Common myeloid progenitor, CD34-positive (primary cell): ENCODE measurements at regions not wholly inside any gene's neighbourhood (a gene's known extent, or its start where the extent isn't known, plus 50 kb on each side); places are given as distances from the start of the nearest gene placed in this dataset.

Experiments
- CTCF ChIA-PET: fragments of 350-600 bp; sonication (Branson Sonifier 250); formaldehyde crosslinking; loops from one replicate; lab custom pipeline; 2021; ENCODE audit warnings: antibody characterized with exemption; lab: Charles Lee
- POLR2A ChIA-PET: fragments of 350-600 bp; sonication (Branson Sonifier 250); formaldehyde crosslinking; loops from one replicate; lab custom pipeline; 2021; ENCODE audit warnings: antibody characterized with exemption; lab: Charles Lee
- DNase-seq, 3 donors: peaks; one replicate each; pipeline versions ENCODE4 v3.0.0 to v3.0.0-alpha.2; 2013
- H3K27ac ChIP-seq, 2 experiments: 1 replicate in 1 of 2; 2 replicates in 1 of 2; pipeline ENCODE4 v1.7.0; 2013; ENCODE audit warnings: inconsistent platforms in 2 of 2, low read length in 2 of 2, mild to moderate bottlenecking in 2 of 2, low read depth in 1 of 2, moderate library complexity in 1 of 2; ENCODE audit not compliant: severe bottlenecking in 2 of 2, insufficient read depth in 1 of 2, poor library complexity in 1 of 2
- H3K27me3 ChIP-seq, 5 experiments: replicated peaks in 2 of 5; 1 replicate in 3 of 5; 2 replicates in 2 of 5; pipeline versions ENCODE4 v1.6.1 to v1.7.0; 2013; ENCODE audit warnings: low read length in 4 of 5, mild to moderate bottlenecking in 2 of 5, moderate library complexity in 2 of 5, inconsistent platforms in 1 of 5; ENCODE audit not compliant: insufficient read depth in 5 of 5, control insufficient read depth in 4 of 5
- H3K36me3 ChIP-seq, 4 experiments: 1 replicate in 2 of 4; 2 replicates in 2 of 4; pipeline versions ENCODE4 v1.6.1 to v1.7.0; 2013; ENCODE audit warnings: low read length in 3 of 4, control low read depth in 1 of 4, mild to moderate bottlenecking in 1 of 4; ENCODE audit not compliant: control insufficient read depth in 4 of 4, insufficient read depth in 4 of 4
- H3K4me1 ChIP-seq, 4 experiments: 1 replicate in 3 of 4; 2 replicates in 1 of 4; pipeline versions ENCODE4 v1.6.1 to v1.7.1; 2013; ENCODE audit warnings: low read length in 3 of 4, mild to moderate bottlenecking in 3 of 4, control low read depth in 1 of 4, inconsistent platforms in 1 of 4, moderate library complexity in 1 of 4; ENCODE audit not compliant: control insufficient read depth in 4 of 4, insufficient read depth in 4 of 4; ENCODE audit errors: control extremely low read depth in 1 of 4
- H3K4me3 ChIP-seq, 7 experiments: 1 replicate in 4 of 7; 2 replicates in 3 of 7; pipeline versions ENCODE4 v1.5.1 to v1.7.0; 2013; ENCODE audit warnings: mild to moderate bottlenecking in 7 of 7, low read length in 6 of 7, moderate library complexity in 6 of 7, inconsistent platforms in 2 of 7, low read depth in 2 of 7, control low read depth in 1 of 7; ENCODE audit not compliant: insufficient read depth in 4 of 7, control insufficient read depth in 1 of 7; ENCODE audit errors: extremely low read depth in 1 of 7
- H3K9me3 ChIP-seq, 5 experiments: 1 replicate in 4 of 5; 2 replicates in 1 of 5; pipeline versions ENCODE4 v1.6.1 to v1.7.1; 2013; ENCODE audit warnings: low read length in 4 of 5, mild to moderate bottlenecking in 2 of 5, inconsistent platforms in 1 of 5, low read depth in 1 of 5, moderate library complexity in 1 of 5; ENCODE audit not compliant: control insufficient read depth in 4 of 5, insufficient read depth in 2 of 5; ENCODE audit errors: control extremely low read depth in 1 of 5
- WGBS: methylation state at CpG from one replicate; pipeline ENCODE4 v1.1.5; 2013; ENCODE audit not compliant: insufficient coverage; 5-methylcytosine and 5-hydroxymethylcytosine counted together

DNA sequence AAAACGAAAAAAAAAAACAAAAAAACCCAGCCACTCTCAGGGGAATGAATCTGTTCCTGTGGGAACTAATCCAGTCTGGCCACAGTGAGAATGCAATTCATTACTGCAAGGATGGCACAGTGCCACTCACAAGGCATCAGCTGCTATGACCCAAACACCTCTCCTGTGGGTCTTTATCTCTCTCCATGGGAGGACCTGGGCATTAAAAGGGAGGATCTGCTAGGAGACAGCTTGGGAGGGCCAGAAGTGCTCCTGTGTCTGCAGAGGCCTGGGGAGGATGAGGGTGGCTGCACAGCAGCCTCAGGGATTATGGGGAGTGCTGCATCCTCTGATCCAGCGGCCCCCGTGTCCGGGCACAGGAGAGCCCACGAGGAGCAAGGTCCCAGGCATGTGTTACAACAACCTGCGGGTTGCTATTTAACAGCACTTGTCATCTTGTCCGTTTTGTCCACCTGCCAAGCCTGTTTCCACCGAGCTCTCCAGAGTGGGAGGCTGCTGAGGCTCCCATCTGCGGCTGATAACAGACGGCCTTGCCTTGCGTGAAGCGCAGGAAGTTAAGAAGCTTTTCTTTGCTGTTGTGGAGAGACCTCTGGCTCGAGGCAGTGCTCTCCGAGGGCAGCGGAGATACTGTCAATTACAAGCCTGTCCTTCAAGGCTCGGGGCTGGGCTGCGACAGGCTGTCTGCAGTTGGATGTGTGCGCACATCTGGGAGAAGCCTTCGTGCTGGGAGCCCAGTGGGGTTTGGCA is 97.7 kb downstream of the NXPE2 start:
- Histone ChIP-seq H3K36me3 (no peaks in the 10 kb centered on the region), H3K27ac (no peak overlapping the region), H3K4me1 (no peaks in the 10 kb centered on the region), H3K9me3 (no peaks in the 10 kb centered on the region), H3K27me3 (peaks cover 0 to 20% (median 3%) of the 10 kb centered on the region in 5 experiments), H3K4me3 (no peak overlapping the region)
- no peak for DNase-seq
- 86% methylated on average over 16 of the region's 19 CpGs for WGBS
- POLR2A ChIA-PET = no interaction called here
- CTCF ChIA-PET = no interaction called here

DNA sequence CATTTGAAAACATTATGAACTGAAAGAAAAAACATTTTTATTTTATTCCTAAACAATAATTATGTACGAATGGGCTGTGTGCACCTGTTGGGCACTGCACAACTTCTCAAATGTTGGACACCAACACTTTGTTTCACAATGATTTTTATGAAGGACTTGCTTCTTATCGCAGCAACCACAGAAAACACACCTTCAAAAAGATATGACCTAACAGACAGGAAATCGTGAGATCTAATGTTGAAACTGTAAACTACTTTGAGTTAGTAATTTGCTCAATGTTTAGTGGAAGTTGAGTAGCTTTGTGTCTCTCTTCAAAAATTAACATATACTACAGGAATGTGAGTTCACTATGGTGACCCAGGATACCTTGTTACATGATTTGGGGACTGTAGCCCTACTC is 98.6 kb downstream of the NXPE2 start:
- no peak for DNase-seq
- H3K4me1 ChIP-seq = no peaks in the 10 kb centered on the region
- peaks cover 0 to 20% (median 3%) of the 10 kb centered on the region in 5 experiments for H3K27me3 ChIP-seq
- H3K36me3 ChIP-seq = no peaks in the 10 kb centered on the region
- no peak overlapping the region for H3K4me3 ChIP-seq
- ChIA-PET POLR2A (no interaction called here), CTCF (no interaction called here)
- no CpG with 5 or more reads among the region's 3 CpGs for WGBS
- no peak overlapping the region for H3K27ac ChIP-seq
- no peaks in the 10 kb centered on the region for H3K9me3 ChIP-seq

GRCh38 chr11:114779189-114779588 is 100.9 kb downstream of the NXPE2 start:
- Histone ChIP-seq H3K36me3 (no peaks in the 10 kb centered on the region), H3K27ac (no peak overlapping the region), H3K9me3 (no peaks in the 10 kb centered on the region), H3K4me3 (no peak overlapping the region), H3K27me3 (peaks cover 0 to 15% (median 1%) of the 10 kb centered on the region in 5 experiments), H3K4me1 (no peaks in the 10 kb centered on the region)
- CTCF ChIA-PET = no interaction called here
- 91% methylated on average over 7 of the region's 10 CpGs for WGBS
- POLR2A ChIA-PET = interaction anchor here (0.6 kb wide), 1 partner anchor 783 kb away, joined by 4 read pairs; no protein-coding TSS in a partner anchor
- no peak for DNase-seq

DNA sequence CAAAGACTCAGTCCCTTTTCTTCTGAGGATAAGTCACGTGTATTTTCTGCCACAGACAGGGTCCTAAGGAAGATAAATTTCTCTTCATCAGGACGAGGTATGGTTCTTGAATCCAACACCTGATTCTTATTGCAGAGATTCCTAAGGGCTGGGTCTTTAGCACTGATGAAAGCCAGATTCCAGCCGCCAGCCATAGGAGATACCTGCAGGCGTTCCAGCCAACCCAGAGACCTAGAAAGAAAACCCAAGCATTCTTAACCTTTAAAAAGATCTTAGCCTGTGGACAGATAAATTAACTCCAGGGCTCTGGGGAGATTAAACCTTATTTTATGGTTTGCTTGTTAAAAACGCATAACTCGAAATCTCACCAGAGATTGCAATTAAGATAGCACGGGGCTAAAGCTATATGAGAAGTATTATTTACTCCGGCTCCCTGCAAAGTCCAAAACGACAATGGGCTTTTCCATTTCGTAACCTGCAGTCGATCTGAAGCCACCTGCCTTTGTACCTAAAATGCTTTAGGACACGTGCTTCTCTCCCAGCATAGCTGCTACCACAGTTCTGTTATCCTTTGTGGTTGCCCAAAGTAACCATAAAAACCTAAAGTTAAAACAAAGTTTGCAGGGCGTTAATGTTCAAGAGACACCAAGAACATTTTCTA is 104.5 kb downstream of the NXPE2 start:
- DNase-seq = no peak
- H3K36me3 ChIP-seq = no peaks in the 10 kb centered on the region
- ChIA-PET CTCF (no interaction called here), POLR2A (no interaction called here)
- WGBS = 90% methylated on average over 12 of the region's 13 CpGs
- no peaks in the 10 kb centered on the region for H3K4me1 ChIP-seq
- no peak overlapping the region for H3K27ac ChIP-seq
- H3K4me3 ChIP-seq = no peak overlapping the region
- H3K9me3 ChIP-seq = no peaks in the 10 kb centered on the region
- no peaks in the 10 kb centered on the region for H3K27me3 ChIP-seq

DNA sequence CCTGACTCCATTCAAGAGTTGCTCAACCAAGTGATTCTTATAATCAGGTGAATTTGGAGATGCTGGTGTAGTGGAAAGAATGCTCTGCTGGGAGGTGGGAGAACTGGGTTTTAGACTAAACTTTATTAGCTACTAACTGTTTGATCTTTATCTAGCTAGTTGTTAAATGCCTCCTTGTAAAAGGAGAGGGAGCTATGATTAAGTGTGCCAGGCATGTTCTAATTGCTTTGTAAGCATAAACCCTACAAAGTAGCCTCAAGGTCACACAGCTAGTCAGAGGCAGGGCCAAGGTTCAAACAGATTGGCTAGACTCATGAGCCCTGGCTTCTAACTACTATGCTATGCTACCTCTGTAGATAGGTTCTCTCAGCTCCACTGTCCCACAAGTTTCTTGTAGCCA is 105.5 kb downstream of the NXPE2 start:
- peaks cover 0 to 2% (median 0%) of the 10 kb centered on the region in 5 experiments for H3K9me3 ChIP-seq
- H3K27ac ChIP-seq = no peak overlapping the region
- CTCF ChIA-PET = no interaction called here
- H3K4me1 ChIP-seq = no peaks in the 10 kb centered on the region
- no peak overlapping the region for H3K4me3 ChIP-seq
- no peaks in the 10 kb centered on the region for H3K36me3 ChIP-seq
- DNase-seq = no peak
- POLR2A ChIA-PET = no interaction called here
- H3K27me3 ChIP-seq = no peaks in the 10 kb centered on the region

- WGBS = 93% methylated on average over 5 of the region's 5 CpGs
- no peak for DNase-seq
- Histone ChIP-seq H3K9me3 (peaks cover 0 to 2% (median 0%) of the 10 kb centered on the region in 5 experiments), H3K27ac (no peak overlapping the region), H3K36me3 (no peaks in the 10 kb centered on the region), H3K4me1 (no peaks in the 10 kb centered on the region), H3K27me3 (no peaks in the 10 kb centered on the region), H3K4me3 (no peak overlapping the region)
- ChIA-PET POLR2A (no interaction called here), CTCF (no interaction called here)
Observed at GRCh38 chr11:114784216-114784615, 105.9 kb downstream of the NXPE2 start.

DNA sequence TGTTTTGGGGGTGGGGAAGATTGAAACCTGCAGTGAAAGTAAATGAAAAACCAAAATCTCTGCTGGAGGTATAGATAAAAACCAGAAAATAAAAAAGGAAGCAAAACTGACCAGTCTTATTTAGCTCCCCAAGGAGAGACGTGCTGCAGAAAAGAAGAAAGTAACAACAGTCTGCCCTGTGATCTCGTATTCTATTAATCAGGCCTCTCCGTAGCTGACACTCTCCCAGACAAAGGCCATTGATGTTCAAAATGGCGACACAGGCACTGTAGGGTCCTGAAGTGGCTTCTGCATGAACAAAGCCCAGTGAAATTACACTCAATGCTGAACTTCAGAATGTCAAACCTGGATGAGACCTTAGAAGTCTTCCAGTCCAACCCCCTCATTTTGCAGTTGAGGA is 106.6 kb downstream of the NXPE2 start:
- no peaks in the 10 kb centered on the region for H3K4me1 ChIP-seq
- 97% methylated on average over 4 of the region's 4 CpGs for WGBS
- ChIA-PET POLR2A (interaction anchor here (0.7 kb wide), 1 partner anchor 140 kb away, joined by 4 read pairs; no protein-coding TSS in a partner anchor), CTCF (no interaction called here)
- no peak overlapping the region for H3K27ac ChIP-seq
- peaks cover 0 to 2% (median 0%) of the 10 kb centered on the region in 5 experiments for H3K9me3 ChIP-seq
- no peaks in the 10 kb centered on the region for H3K27me3 ChIP-seq
- no peak overlapping the region for H3K4me3 ChIP-seq
- DNase-seq = no peak
- no peaks in the 10 kb centered on the region for H3K36me3 ChIP-seq
